ENCODE measurements at regions not wholly inside any gene's neighbourhood (a gene's known extent, or its start where the extent isn't known, plus 50 kb on each side); places are given as distances from the start of the nearest gene placed in this dataset.

- TF ChIP-seq RERE (CRISPR knock-in tag; IDR thresholded peaks at IDR 0.05; ENCODE audit: borderline replicate concordance) (no peak), NFYB (IDR thresholded peaks at IDR 0.05; ENCODE audit: extremely low read depth, insufficient read length) (no peak), ATF3 (IDR thresholded peaks at IDR 0.05) (no peak), ATF3 (CRISPR knock-in tag; conservative IDR thresholded peaks at IDR 0.05) (no peak), ETV5 (CRISPR knock-in tag; IDR thresholded peaks at IDR 0.05; ENCODE audit: low read depth) (no peak), SIRT6 (IDR thresholded peaks at IDR 0.05; ENCODE audit: low read depth, low read length) (no peak), MXI1 (IDR thresholded peaks at IDR 0.05; ENCODE audit: low read depth, low read length) (no peak)
These were observed 608.7 kb downstream of the KCTD16 start for GRCh38 chr5:144779368-144779767.

Data from K562 (cell line).